OCI-M1 (cell line): ENCODE measurements at regions not wholly inside any gene's neighbourhood (a gene's known extent, or its start where the extent isn't known, plus 50 kb on each side); places are given as distances from the start of the nearest gene placed in this dataset.
A peak's percentile ranks its signal among the peaks of the same experiment; 100 is the strongest.
"Not testable (repeated sequence)": the region's sequence is repeated elsewhere in the genome, so short reads cannot be mapped to it uniquely, and the experiment has no call there.

ENCODE experiments used
- DNase-seq: peaks from one replicate; lab custom pipeline; 2025; lab: John Stamatoyannopoulos, UW

- no peak for DNase-seq
Measured at GRCh38 chr3:124043023-124043422, 51.1 kb upstream of the ROPN1 start.

GRCh38 chr3:124044956-124045355 lies 53.0 kb upstream of the ROPN1 start:
- DNase-seq, result no peak

GRCh38 chr3:124048967-124049798 lies 57.3 kb upstream of the ROPN1 start:
- no peak for DNase-seq

- no peak for DNase-seq
Measured at GRCh38 chr3:124051636-124052035, 59.7 kb upstream of the ROPN1 start.

- DNase-seq, result no peak
Measured at GRCh38 chr3:124053871-124054270, 61.9 kb upstream of the ROPN1 start.

GRCh38 chr3:124056846-124057245 lies 64.9 kb upstream of the ROPN1 start:
- no peak for DNase-seq

GRCh38 chr3:124057420-124057819 lies 65.5 kb upstream of the ROPN1 start:
- DNase-seq, result no peak

GRCh38 chr3:124059580-124059979 lies 67.7 kb upstream of the ROPN1 start:
- DNase-seq, result peak; percentile 30

- DNase-seq, result no peak
Measured at GRCh38 chr3:124063197-124063909, 71.4 kb upstream of the ROPN1 start.

- DNase-seq, result no peak
Measured at GRCh38 chr3:124064050-124064449, 72.1 kb upstream of the ROPN1 start.

GRCh38 chr3:124066543-124066942 lies 74.6 kb upstream of the ROPN1 start:
- not testable (repeated sequence) for DNase-seq

GRCh38 chr3:124069706-124070105 lies 77.8 kb upstream of the ROPN1 start:
- DNase-seq, result peak; percentile 29

GRCh38 chr3:124075090-124075489 lies 83.2 kb upstream of the ROPN1 start:
- not testable (repeated sequence) for DNase-seq

GRCh38 chr3:124075753-124076152 lies 83.8 kb upstream of the ROPN1 start:
- DNase-seq, result no peak

GRCh38 chr3:124076235-124076634 lies 84.3 kb upstream of the ROPN1 start:
- no peak for DNase-seq

GRCh38 chr3:124078953-124079911 lies 87.3 kb upstream of the ROPN1 start:
- DNase-seq, result peak; percentile 64

GRCh38 chr3:124079912-124080276 lies 88.0 kb upstream of the ROPN1 start:
- no peak for DNase-seq

- no peak for DNase-seq
Measured at GRCh38 chr3:124082343-124082742, 90.4 kb upstream of the ROPN1 start.

- DNase-seq, result no peak
Measured at GRCh38 chr3:124084022-124084881, 92.3 kb upstream of the ROPN1 start.

- no peak for DNase-seq
Measured at GRCh38 chr3:124088801-124089200, 96.9 kb upstream of the ROPN1 start.

- no peak for DNase-seq
Measured at GRCh38 chr3:124089214-124089613, 97.3 kb upstream of the ROPN1 start.
